Gastroesophageal sphincter (tissue), 3 donors: ENCODE measurements at regions not wholly inside any gene's neighbourhood (a gene's known extent, or its start where the extent isn't known, plus 50 kb on each side); places are given as distances from the start of the nearest gene placed in this dataset.

Experiments
- EP300 ChIP-seq: sonication (generic); formaldehyde crosslinking; IDR thresholded peaks from one replicate; pipeline ENCODE4 v1.6.1; 2017; ENCODE audit warnings: antibody characterized with exemption, mild to moderate bottlenecking
- POLR2A ChIP-seq, 2 donors: fragments of 450-650 bp; IDR thresholded peaks; one replicate each; pipeline ENCODE4 v1.6.1; 2017; ENCODE audit warnings: antibody characterized with exemption in 2 of 2, mild to moderate bottlenecking in 2 of 2, moderate library complexity in 1 of 2
- TF ChIP-seq, protein P1 (sequence below), 4 experiments: fragments of 200-600 bp in 2 of 4; fragments of 450-650 bp in 2 of 4; sonication (generic) in 1 of 4; IDR thresholded peaks; one replicate each; pipeline ENCODE4 v1.5.1; 2017 to 2019; ENCODE audit warnings: antibody characterized with exemption in 4 of 4, mild to moderate bottlenecking in 2 of 4, moderate library complexity in 2 of 4

- TF ChIP-seq, protein P1, sequence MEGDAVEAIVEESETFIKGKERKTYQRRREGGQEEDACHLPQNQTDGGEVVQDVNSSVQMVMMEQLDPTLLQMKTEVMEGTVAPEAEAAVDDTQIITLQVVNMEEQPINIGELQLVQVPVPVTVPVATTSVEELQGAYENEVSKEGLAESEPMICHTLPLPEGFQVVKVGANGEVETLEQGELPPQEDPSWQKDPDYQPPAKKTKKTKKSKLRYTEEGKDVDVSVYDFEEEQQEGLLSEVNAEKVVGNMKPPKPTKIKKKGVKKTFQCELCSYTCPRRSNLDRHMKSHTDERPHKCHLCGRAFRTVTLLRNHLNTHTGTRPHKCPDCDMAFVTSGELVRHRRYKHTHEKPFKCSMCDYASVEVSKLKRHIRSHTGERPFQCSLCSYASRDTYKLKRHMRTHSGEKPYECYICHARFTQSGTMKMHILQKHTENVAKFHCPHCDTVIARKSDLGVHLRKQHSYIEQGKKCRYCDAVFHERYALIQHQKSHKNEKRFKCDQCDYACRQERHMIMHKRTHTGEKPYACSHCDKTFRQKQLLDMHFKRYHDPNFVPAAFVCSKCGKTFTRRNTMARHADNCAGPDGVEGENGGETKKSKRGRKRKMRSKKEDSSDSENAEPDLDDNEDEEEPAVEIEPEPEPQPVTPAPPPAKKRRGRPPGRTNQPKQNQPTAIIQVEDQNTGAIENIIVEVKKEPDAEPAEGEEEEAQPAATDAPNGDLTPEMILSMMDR (IDR thresholded peaks at IDR 0.05): no peak
- no peak for TF ChIP-seq POLR2A (IDR thresholded peaks at IDR 0.05)
- no peak for TF ChIP-seq EP300
These were observed 973.0 kb downstream of the KCNJ2 start for GRCh38 chr17:71142333-71142732.
